ENCODE measurements at regions not wholly inside any gene's neighbourhood (a gene's known extent, or its start where the extent isn't known, plus 50 kb on each side); places are given as distances from the start of the nearest gene placed in this dataset.

DNA sequence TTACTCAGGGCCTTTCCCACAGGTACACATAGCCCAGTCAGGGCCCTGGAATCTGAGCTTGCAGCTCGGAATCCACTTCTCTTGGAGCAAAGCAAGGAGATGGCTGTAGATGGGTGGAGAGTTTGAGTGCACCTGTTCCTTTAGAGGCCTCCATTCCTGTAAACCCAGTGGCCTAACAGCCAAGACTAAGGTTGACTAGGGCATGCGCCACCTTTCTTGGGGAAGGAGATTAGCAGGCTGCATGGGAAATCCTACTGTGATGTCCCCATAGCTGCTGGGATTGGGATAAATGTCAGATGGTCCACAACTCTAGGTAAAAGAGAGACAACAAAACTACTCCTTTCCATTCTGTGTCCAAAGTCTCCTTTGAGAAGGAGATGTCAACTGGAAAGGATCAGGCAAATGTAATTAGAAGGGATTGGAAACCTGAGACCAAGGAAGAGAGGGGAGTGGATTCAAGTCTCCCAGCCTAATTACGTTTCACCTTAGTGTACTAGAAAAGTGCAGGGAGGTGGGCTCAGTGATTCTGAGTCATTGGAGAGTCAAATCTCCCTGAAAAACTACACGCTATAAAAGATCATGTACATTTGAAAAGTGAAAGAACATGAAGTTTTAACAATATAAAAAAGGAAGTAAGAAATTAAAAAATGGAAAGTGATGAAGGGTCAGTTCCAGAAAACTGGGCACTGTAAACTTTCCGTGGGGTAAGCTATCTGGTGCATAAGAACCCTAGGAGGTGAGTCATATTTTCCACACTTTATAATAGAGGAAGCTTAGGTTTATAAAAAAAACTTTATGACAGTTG lies 104.2 kb downstream of the SEC61B start:
- no peak for DNase-seq (ENCODE audit: low read depth)
- H3K4me3 ChIP-seq (ENCODE audit: low read depth, low read length) = no peak overlapping the region

GRCh38 chr9:99326917-99327189 lies 104.8 kb downstream of the SEC61B start:
- DNase-seq (ENCODE audit: low read depth) = no peak
- no peak overlapping the region for H3K4me3 ChIP-seq (ENCODE audit: low read depth, low read length)

DNA sequence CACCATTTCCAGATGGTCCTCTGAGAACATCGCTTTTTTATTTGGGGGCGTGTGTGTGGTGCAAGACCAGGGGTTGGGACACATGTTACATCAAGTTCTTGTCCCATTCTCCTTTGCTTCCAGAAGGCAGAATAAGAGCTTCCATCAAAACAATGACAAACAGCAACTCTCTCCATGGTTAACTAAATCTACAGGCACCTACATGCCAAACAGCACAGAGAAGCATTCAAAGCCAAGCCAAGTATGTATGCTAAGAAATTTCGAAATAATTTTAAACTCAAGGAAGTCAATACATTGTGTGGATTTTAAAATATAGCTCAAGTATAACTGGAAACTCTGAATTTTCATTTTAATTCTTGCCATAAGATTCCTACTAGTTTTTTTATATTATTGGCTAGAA lies 105.6 kb downstream of the SEC61B start:
- no peak for DNase-seq (ENCODE audit: low read depth)
- no peak overlapping the region for H3K4me3 ChIP-seq (ENCODE audit: low read depth, low read length)

DNA sequence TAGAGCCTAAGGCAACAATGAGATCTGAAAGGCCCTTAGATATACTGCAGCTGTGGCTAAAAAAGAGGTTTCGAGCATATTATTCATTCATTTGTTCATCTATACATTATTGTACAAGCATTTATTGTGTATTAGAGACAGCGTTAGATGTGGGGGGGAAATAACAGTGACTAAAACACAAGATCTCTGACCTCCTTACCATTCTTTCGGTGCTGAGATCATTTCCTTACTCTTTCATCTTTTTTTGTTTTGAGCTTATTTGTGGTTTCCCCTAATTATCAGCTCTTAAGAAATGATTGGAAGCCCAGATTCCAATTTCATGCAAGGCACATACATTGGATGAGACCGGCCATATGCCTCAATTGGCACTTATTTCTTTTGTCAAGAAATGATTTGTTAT lies 113.2 kb downstream of the SEC61B start:
- H3K4me3 ChIP-seq (ENCODE audit: low read depth, low read length) = no peak overlapping the region
- DNase-seq (ENCODE audit: low read depth) = no peak

DNA sequence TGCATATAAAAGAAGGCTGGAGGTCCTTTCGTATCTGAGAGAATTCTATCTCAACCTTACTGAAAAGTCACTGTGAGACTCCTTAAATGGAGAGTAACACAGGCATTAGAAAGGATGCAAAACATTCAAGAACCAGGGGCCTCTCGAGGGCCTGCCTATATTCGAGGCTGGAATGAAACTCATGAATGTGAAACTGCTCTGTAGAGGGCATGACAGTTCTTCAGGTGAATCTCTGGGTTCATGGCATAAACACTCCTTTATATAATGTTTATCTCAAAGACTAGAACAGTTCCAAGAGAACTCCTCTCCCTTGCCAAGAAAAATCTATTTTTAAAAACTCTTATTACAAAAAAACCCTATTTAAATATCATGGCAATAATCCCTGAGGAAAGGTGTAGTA lies 113.9 kb downstream of the SEC61B start:
- DNase-seq (ENCODE audit: low read depth) = no peak
- no peak overlapping the region for H3K4me3 ChIP-seq (ENCODE audit: low read depth, low read length)

DNA sequence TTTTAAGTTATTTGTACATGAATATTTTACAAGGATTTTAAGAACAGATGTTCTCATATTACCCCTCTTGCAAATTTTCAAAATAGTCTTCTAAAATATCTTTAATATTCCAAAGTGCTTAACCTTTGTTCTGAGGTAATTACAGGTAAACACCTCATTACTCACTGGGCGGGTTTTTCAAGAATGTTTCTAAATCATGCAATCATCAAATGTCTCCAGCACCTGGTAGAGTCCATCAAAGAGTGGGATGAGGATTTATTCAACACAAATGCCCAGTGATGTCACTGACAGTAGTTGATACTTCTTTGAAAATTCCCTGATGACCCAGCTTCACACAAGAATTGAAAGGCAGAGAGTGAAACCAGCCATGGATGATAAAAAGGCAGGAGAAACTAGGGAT lies 114.4 kb downstream of the SEC61B start:
- no peak for DNase-seq (ENCODE audit: low read depth)
- no peak overlapping the region for H3K4me3 ChIP-seq (ENCODE audit: low read depth, low read length)

GRCh38 chr9:99340281-99340680 lies 118.2 kb downstream of the SEC61B start:
- H3K4me3 ChIP-seq (ENCODE audit: low read depth, low read length) = no peak overlapping the region
- no peak for DNase-seq (ENCODE audit: low read depth)

- DNase-seq (ENCODE audit: low read depth) = no peak
- H3K4me3 ChIP-seq (ENCODE audit: low read depth, low read length) = no peak overlapping the region
Observed at GRCh38 chr9:99341686-99342085, 119.6 kb downstream of the SEC61B start.

- no peak overlapping the region for H3K4me3 ChIP-seq (ENCODE audit: low read depth, low read length)
- no peak for DNase-seq (ENCODE audit: low read depth)
Observed at GRCh38 chr9:99345451-99345850, 123.4 kb downstream of the SEC61B start.

GRCh38 chr9:99345942-99346341 lies 123.9 kb downstream of the SEC61B start:
- peak; percentile 47 for DNase-seq (ENCODE audit: low read depth)

GRCh38 chr9:99347568-99347967 lies 125.5 kb downstream of the SEC61B start:
- no peak for DNase-seq (ENCODE audit: low read depth)
- H3K4me3 ChIP-seq (ENCODE audit: low read depth, low read length) = no peak overlapping the region

More at GRCh38 chr9:99345942-99346341, 123.9 kb downstream of the SEC61B start:
- H3K4me3 ChIP-seq (ENCODE audit: low read depth, low read length) = no peak overlapping the region

GRCh38 chr9:99348289-99348688 lies 126.2 kb downstream of the SEC61B start:
- no peak for DNase-seq (ENCODE audit: low read depth)
- H3K4me3 ChIP-seq (ENCODE audit: low read depth, low read length) = no peak overlapping the region

DNA sequence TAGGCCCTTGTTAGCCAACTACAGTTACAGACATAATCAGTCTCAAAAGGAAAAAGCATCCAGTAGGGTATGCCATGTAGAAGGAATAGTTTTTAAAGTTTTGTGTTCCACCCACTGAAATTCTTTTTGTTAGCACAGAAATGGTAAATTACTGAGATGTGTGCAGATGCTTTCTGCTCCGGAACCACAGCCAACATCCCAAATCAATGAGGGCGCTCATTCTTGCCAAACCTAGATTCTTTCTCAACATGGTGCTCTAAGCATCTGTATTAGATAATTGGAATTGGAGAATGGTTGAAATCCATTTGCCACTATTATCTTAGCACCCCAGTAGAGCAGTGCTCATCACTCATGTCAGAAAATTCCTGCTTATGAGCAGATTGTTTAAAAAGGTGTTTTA lies 127.8 kb downstream of the SEC61B start:
- H3K4me3 ChIP-seq (ENCODE audit: low read depth, low read length) = no peak overlapping the region
- no peak for DNase-seq (ENCODE audit: low read depth)

- no peak overlapping the region for H3K4me3 ChIP-seq (ENCODE audit: low read depth, low read length)
- no peak for DNase-seq (ENCODE audit: low read depth)
Observed at GRCh38 chr9:99350461-99350860, 128.4 kb downstream of the SEC61B start.

GRCh38 chr9:99351647-99352046 lies 129.6 kb downstream of the SEC61B start:
- DNase-seq (ENCODE audit: low read depth) = no peak
- no peak overlapping the region for H3K4me3 ChIP-seq (ENCODE audit: low read depth, low read length)

DNA sequence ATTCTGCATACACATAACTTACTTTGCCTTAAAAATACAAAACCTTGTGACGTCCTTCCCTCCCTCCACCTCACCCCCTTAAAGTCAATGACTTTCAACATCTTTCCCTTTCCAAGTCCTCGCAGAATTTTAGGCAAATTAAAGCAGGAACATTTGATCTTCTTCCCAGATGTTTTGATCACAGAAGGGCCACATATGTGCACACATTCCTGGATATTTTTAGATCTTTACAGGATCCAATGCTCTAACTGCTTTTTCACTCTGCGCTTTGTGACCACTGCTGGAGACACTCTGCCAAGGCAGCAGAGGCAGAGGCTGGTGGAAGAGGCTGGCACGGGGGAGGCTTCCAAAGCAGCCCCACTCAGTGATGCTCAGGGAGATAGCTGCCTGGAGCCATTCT lies 130.7 kb downstream of the SEC61B start:
- no peak overlapping the region for H3K4me3 ChIP-seq (ENCODE audit: low read depth, low read length)
- DNase-seq (ENCODE audit: low read depth) = peak; percentile 58

DNA sequence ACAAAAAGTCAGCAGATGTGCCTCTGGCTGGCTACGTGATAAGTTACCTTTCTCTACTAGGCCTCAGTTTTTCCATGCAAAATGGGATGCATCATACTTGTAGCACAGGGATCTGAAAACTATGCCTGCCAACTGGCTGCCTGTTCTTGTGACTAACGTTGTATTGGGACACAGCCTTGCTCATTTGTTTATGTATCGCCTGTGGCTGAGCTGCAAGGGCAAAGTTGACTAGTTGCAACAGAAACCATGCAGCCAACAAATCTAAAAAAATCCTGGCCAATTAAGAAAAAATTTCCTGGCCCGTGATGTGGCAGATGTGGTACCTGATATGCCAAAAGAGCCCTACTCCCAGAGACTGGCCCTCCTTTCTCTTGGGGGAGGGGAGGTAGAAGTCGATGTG lies 131.3 kb downstream of the SEC61B start:
- H3K4me3 ChIP-seq (ENCODE audit: low read depth, low read length) = no peak overlapping the region
- DNase-seq (ENCODE audit: low read depth) = peak; percentile 90

GRCh38 chr9:99354104-99354503 lies 132.0 kb downstream of the SEC61B start:
- DNase-seq (ENCODE audit: low read depth) = no peak

DNA sequence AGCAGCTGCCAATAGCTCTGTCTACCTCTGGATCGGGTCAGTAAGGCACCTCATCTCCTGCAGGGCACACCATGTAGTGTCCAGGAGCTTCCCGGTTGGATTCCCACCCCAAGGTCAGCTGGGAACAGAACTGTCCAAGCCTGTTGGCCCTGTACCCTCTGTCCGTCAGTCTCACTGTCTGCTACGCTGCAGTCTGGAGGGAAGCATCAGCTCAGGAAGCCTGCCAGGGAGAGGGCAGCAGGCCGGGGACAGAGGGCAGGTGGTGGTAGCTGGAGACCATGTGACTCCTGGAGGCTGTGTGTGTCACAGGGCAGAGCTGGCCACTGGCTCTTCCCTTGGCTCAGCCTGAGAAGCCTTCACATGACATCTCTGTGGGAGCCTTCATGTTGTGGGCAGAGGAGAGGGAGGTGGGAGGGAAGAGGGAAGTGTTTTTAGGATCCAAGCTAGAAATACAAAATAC lies 134.5 kb downstream of the SEC61B start:
- DNase-seq (ENCODE audit: low read depth) = no peak
- H3K4me3 ChIP-seq (ENCODE audit: low read depth, low read length) = no peak overlapping the region

More at GRCh38 chr9:99354104-99354503, 132.0 kb downstream of the SEC61B start:
- H3K4me3 ChIP-seq (ENCODE audit: low read depth, low read length) = no peak overlapping the region

GRCh38 chr9:99357575-99357974 lies 135.5 kb downstream of the SEC61B start:
- no peak for DNase-seq (ENCODE audit: low read depth)
- no peak overlapping the region for H3K4me3 ChIP-seq (ENCODE audit: low read depth, low read length)

DNA sequence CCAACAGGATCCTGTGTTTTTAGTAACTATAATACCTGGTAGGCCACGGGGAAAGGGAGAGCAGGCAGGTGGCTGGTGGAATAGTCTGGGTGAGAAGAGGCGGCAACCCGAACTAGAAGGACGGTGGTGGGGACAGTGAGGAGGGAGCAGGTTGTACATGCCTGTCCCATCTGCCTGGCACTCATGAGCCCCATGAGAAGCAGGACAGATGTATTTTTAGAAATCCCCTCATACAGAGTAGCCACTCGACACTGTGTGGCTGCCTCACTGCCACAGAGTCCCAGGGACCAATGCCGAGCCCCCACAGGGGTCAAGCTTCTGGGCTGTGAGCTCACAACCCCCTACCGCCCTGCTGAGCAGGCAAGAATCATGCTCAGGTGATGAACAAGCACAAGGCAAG lies 136.6 kb downstream of the SEC61B start:
- H3K4me3 ChIP-seq (ENCODE audit: low read depth, low read length) = no peak overlapping the region
- DNase-seq (ENCODE audit: low read depth) = no peak

GRCh38 chr9:99359336-99359735 lies 137.3 kb downstream of the SEC61B start:
- DNase-seq (ENCODE audit: low read depth) = no peak
- H3K4me3 ChIP-seq (ENCODE audit: low read depth, low read length) = no peak overlapping the region
